Rectal smooth muscle tissue (tissue), 1 donor: ENCODE measurements at regions not wholly inside any gene's neighbourhood (a gene's known extent, or its start where the extent isn't known, plus 50 kb on each side); places are given as distances from the start of the nearest gene placed in this dataset.
"Not testable (repeated sequence)": the region's sequence is repeated elsewhere in the genome, so short reads cannot be mapped to it uniquely, and the experiment has no call there.

Source experiments
- H3K27ac ChIP-seq: one replicate; pipeline ENCODE4 v1.7.0; 2013; ENCODE audit warnings: low read depth, low read length, inconsistent platforms
- H3K27me3 ChIP-seq: one replicate; pipeline ENCODE4 v1.7.0; 2013; ENCODE audit warnings: low read length; ENCODE audit not compliant: control insufficient read depth, insufficient read depth
- H3K36me3 ChIP-seq: one replicate; pipeline ENCODE4 v1.7.0; 2013; ENCODE audit warnings: low read length; ENCODE audit not compliant: control insufficient read depth, insufficient read depth
- H3K4me1 ChIP-seq: one replicate; pipeline ENCODE4 v1.7.0; 2013; ENCODE audit warnings: low read length; ENCODE audit not compliant: control insufficient read depth, insufficient read depth
- H3K4me3 ChIP-seq: one replicate; pipeline ENCODE4 v1.7.0; 2013; ENCODE audit warnings: low read length
- H3K9ac ChIP-seq: one replicate; pipeline ENCODE4 v1.7.0; 2013; ENCODE audit warnings: low read length

- H3K4me3 ChIP-seq: no peak overlapping the region
Observed at GRCh38 chr13:87324558-87324957, 346.6 kb upstream of the SLITRK5 start.

GRCh38 chr13:87331178-87331577, 340.0 kb upstream of the SLITRK5 start:
- Histone ChIP-seq H3K9ac (no peak overlapping the region), H3K4me1 (no peaks in the 10 kb centered on the region), H3K27me3 (no peaks in the 10 kb centered on the region), H3K4me3 (no peak overlapping the region), H3K27ac (no peak overlapping the region), H3K36me3 (no peaks in the 10 kb centered on the region)

More at GRCh38 chr13:87324558-87324957, 346.6 kb upstream of the SLITRK5 start:
- H3K27ac ChIP-seq: no peak overlapping the region
- no peak overlapping the region for H3K9ac ChIP-seq
- no peaks in the 10 kb centered on the region for H3K4me1 ChIP-seq
- H3K27me3 ChIP-seq: no peaks in the 10 kb centered on the region
- no peaks in the 10 kb centered on the region for H3K36me3 ChIP-seq

GRCh38 chr13:87333599-87333998, 337.6 kb upstream of the SLITRK5 start:
- Histone ChIP-seq H3K36me3 (no peaks in the 10 kb centered on the region), H3K27me3 (no peaks in the 10 kb centered on the region)

GRCh38 chr13:87334176-87334575, 337.0 kb upstream of the SLITRK5 start:
- Histone ChIP-seq H3K36me3 (no peaks in the 10 kb centered on the region), H3K4me1 (no peaks in the 10 kb centered on the region), H3K9ac (no peak overlapping the region), H3K27ac (no peak overlapping the region), H3K27me3 (no peaks in the 10 kb centered on the region), H3K4me3 (no peak overlapping the region)

More at GRCh38 chr13:87333599-87333998, 337.6 kb upstream of the SLITRK5 start:
- H3K4me1 ChIP-seq: no peaks in the 10 kb centered on the region
- H3K4me3 ChIP-seq: no peak overlapping the region
- H3K9ac ChIP-seq: no peak overlapping the region
- no peak overlapping the region for H3K27ac ChIP-seq

- not testable (repeated sequence) for H3K36me3 ChIP-seq, H3K9ac ChIP-seq, H3K27me3 ChIP-seq, H3K27ac ChIP-seq, H3K4me1 ChIP-seq, H3K4me3 ChIP-seq
Observed at GRCh38 chr13:87336346-87336889, 334.8 kb upstream of the SLITRK5 start.

- no peak overlapping the region for H3K9ac ChIP-seq
- H3K36me3 ChIP-seq: no peaks in the 10 kb centered on the region
- no peaks in the 10 kb centered on the region for H3K4me1 ChIP-seq
- no peak overlapping the region for H3K4me3 ChIP-seq
- no peaks in the 10 kb centered on the region for H3K27me3 ChIP-seq
- H3K27ac ChIP-seq: no peak overlapping the region
Observed at GRCh38 chr13:87344176-87344575, 327.0 kb upstream of the SLITRK5 start.

GRCh38 chr13:87355451-87355850, 315.7 kb upstream of the SLITRK5 start:
- no peaks in the 10 kb centered on the region for H3K4me1 ChIP-seq
- H3K4me3 ChIP-seq: no peak overlapping the region
- no peaks in the 10 kb centered on the region for H3K36me3 ChIP-seq
- H3K27ac ChIP-seq: no peak overlapping the region
- H3K9ac ChIP-seq: no peak overlapping the region
- H3K27me3 ChIP-seq: no peaks in the 10 kb centered on the region

GRCh38 chr13:87356314-87356713, 314.9 kb upstream of the SLITRK5 start:
- no peaks in the 10 kb centered on the region for H3K4me1 ChIP-seq
- no peaks in the 10 kb centered on the region for H3K36me3 ChIP-seq
- H3K27me3 ChIP-seq: no peaks in the 10 kb centered on the region
- no peak overlapping the region for H3K27ac ChIP-seq
- no peak overlapping the region for H3K9ac ChIP-seq
- H3K4me3 ChIP-seq: no peak overlapping the region

- no peak overlapping the region for H3K9ac ChIP-seq
- H3K36me3 ChIP-seq: no peaks in the 10 kb centered on the region
- H3K27me3 ChIP-seq: no peaks in the 10 kb centered on the region
- H3K4me3 ChIP-seq: no peak overlapping the region
- H3K27ac ChIP-seq: no peak overlapping the region
- H3K4me1 ChIP-seq: no peaks in the 10 kb centered on the region
Observed at GRCh38 chr13:87358319-87358718, 312.9 kb upstream of the SLITRK5 start.

GRCh38 chr13:87361216-87361615, 310.0 kb upstream of the SLITRK5 start:
- H3K36me3 ChIP-seq: no peaks in the 10 kb centered on the region
- H3K27me3 ChIP-seq: no peaks in the 10 kb centered on the region
- no peaks in the 10 kb centered on the region for H3K4me1 ChIP-seq
- H3K27ac ChIP-seq: no peak overlapping the region
- H3K4me3 ChIP-seq: no peak overlapping the region
- no peak overlapping the region for H3K9ac ChIP-seq

- no peaks in the 10 kb centered on the region for H3K27me3 ChIP-seq
Observed at GRCh38 chr13:87368639-87369038, 302.5 kb upstream of the SLITRK5 start.

GRCh38 chr13:87376081-87376480, 295.1 kb upstream of the SLITRK5 start:
- H3K27ac ChIP-seq: no peak overlapping the region
- no peaks in the 10 kb centered on the region for H3K36me3 ChIP-seq
- no peak overlapping the region for H3K9ac ChIP-seq
- H3K4me1 ChIP-seq: no peaks in the 10 kb centered on the region
- H3K4me3 ChIP-seq: no peak overlapping the region
- H3K27me3 ChIP-seq: no peaks in the 10 kb centered on the region

More at GRCh38 chr13:87368639-87369038, 302.5 kb upstream of the SLITRK5 start:
- no peak overlapping the region for H3K4me3 ChIP-seq
- no peak overlapping the region for H3K9ac ChIP-seq
- H3K27ac ChIP-seq: no peak overlapping the region
- H3K36me3 ChIP-seq: no peaks in the 10 kb centered on the region
- H3K4me1 ChIP-seq: no peaks in the 10 kb centered on the region

- H3K27ac ChIP-seq: no peak overlapping the region
- H3K27me3 ChIP-seq: no peaks in the 10 kb centered on the region
- no peak overlapping the region for H3K9ac ChIP-seq
- H3K36me3 ChIP-seq: no peaks in the 10 kb centered on the region
- no peaks in the 10 kb centered on the region for H3K4me1 ChIP-seq
- no peak overlapping the region for H3K4me3 ChIP-seq
Observed at GRCh38 chr13:87384099-87384498, 287.1 kb upstream of the SLITRK5 start.
